ENCODE measurements at regions not wholly inside any gene's neighbourhood (a gene's known extent, or its start where the extent isn't known, plus 50 kb on each side); places are given as distances from the start of the nearest gene placed in this dataset.

DNA sequence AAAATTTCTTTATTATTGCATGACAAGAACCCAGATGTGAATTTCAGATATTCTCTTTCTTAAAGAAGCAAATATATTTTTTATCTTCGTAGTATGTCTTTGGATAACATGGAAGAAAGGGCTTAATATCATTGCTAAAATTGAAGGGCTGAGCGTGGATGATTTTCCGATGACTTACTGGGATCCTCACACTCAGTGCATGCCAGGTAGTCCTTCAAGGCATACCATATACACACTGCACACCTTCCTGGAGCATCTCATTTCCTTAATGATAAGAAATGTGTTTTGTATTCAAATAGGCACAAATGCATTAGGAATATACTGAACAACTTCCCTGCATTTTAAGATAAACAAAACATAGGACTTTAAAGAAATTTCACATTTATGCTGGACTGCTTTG, 193.9 kb upstream of the MAP3K7 start:
- Mint-ChIP-seq H3K9me3 (peaks cover 0 to 3% (median 0%) of the 10 kb centered on the region in 9 donors), H3K36me3 (no peaks in the 10 kb centered on the region), H3K4me1 (no peaks in the 10 kb centered on the region), H3K4me3 (no peak overlapping the region), H3K27ac (no peak overlapping the region), H3K27me3 (peaks cover 3 to 18% (median 13%) of the 10 kb centered on the region in 5 donors)
- DNase-seq (no peak), ATAC-seq (no peak)
- POLR2A ChIA-PET: no interaction called here

DNA sequence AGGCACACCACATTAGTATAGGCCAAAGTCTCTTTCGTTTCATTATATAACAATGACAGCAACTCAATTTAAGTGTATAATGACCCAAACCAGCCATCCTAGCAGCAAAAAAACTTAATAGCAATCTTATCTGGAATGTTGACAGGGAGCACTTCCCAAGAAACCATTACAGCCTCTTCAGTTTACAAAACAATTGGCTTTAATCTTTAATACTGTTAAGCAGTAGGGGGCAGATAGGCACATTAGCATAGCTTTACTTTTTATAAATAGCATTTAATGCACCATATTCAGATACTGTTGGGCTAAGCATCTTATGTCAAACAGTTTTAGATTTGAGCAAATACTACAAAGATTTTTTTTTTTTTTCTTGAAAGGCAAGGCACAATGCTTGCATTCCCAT, 193.3 kb upstream of the MAP3K7 start:
- H3K27ac Mint-ChIP-seq: no peak overlapping the region
- ATAC-seq (no peak), DNase-seq (no peak)
- no peak overlapping the region for H3K4me3 Mint-ChIP-seq
- H3K9me3 Mint-ChIP-seq: peaks cover 0 to 3% (median 0%) of the 10 kb centered on the region in 9 donors
- peaks cover 6 to 24% (median 9%) of the 10 kb centered on the region in 5 donors for H3K27me3 Mint-ChIP-seq
- POLR2A ChIA-PET: no interaction called here
- no peaks in the 10 kb centered on the region for H3K36me3 Mint-ChIP-seq
- H3K4me1 Mint-ChIP-seq: no peaks in the 10 kb centered on the region

DNA sequence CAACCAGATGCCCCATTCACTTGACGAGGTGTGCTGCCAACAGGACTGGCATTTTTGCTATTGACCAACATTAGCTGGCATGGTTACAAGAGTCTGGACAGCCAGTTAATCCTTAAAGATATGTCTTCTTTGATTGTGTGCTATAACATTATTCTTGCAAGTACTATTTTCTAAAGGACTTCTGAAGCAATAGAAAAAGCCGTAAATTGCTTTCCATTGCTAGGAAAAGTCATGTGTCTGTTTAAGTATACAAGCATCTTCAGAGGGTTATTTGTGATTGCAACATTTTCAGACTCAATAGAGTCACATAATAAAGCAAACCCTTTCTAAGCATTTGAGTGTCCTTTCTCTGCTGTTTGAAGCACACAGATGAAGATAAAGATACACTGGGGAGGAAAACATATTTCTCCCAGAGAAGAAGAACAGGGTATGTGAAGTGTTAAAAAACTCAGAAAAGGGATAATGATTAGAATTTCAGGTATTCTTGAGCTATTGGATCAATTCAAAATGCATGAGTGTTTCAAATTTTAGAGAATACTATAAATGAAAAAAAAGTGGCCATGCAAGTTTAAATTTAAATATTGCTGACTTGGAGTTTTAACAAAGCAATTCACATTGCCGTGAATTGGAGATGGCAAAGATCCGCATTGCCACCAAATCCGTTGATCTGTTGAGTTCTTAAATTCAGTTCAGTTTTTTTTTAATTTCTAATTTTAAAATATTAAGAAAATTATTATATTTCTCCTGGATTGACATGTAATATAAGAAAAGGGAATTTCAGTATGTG, 191.7 kb upstream of the MAP3K7 start:
- Mint-ChIP-seq H3K27me3 (peaks cover 4 to 27% (median 7%) of the 10 kb centered on the region in 5 donors), H3K9me3 (peaks cover 0 to 3% (median 0%) of the 10 kb centered on the region in 9 donors), H3K36me3 (no peaks in the 10 kb centered on the region), H3K4me3 (no peak overlapping the region), H3K4me1 (no peaks in the 10 kb centered on the region), H3K27ac (no peak overlapping the region)
- no peak for DNase-seq
- no peak for ATAC-seq
- POLR2A ChIA-PET: no interaction called here

- Mint-ChIP-seq H3K4me1 (no peaks in the 10 kb centered on the region), H3K27ac (no peak overlapping the region), H3K9me3 (peaks cover 0 to 2% (median 0%) of the 10 kb centered on the region in 9 donors), H3K4me3 (no peak overlapping the region), H3K36me3 (no peaks in the 10 kb centered on the region), H3K27me3 (peaks cover 2 to 19% (median 4%) of the 10 kb centered on the region in 5 donors)
- DNase-seq (no peak), ATAC-seq (no peak)
- POLR2A ChIA-PET: no interaction called here
Measured at GRCh38 chr6:90770778-90771177, 183.9 kb upstream of the MAP3K7 start.

DNA sequence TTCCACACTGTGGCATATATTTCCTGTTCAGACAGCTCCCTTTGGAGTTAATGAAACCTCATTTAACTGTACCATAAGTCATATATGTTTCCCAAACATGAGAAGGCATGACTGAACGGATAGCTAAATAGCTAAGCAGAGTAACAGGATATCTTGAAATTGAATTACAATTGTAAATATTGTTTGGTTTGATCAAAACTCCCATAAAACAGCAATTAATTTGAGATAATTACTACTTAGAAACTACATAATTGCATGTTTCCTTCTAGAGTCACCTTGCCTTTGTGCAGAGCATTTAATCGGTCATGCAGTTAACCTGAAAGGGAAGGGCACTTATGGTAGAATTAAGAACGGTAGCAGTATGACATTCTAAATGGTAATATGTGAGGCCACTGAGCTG, 179.0 kb upstream of the MAP3K7 start:
- Mint-ChIP-seq H3K27ac (no peak overlapping the region), H3K4me3 (no peak overlapping the region), H3K36me3 (no peaks in the 10 kb centered on the region), H3K27me3 (peaks cover 1 to 10% (median 6%) of the 10 kb centered on the region in 5 donors), H3K9me3 (peaks cover 0 to 2% (median 0%) of the 10 kb centered on the region in 9 donors), H3K4me1 (no peaks in the 10 kb centered on the region)
- POLR2A ChIA-PET: no interaction called here
- DNase-seq (no peak), ATAC-seq (no peak)

DNA sequence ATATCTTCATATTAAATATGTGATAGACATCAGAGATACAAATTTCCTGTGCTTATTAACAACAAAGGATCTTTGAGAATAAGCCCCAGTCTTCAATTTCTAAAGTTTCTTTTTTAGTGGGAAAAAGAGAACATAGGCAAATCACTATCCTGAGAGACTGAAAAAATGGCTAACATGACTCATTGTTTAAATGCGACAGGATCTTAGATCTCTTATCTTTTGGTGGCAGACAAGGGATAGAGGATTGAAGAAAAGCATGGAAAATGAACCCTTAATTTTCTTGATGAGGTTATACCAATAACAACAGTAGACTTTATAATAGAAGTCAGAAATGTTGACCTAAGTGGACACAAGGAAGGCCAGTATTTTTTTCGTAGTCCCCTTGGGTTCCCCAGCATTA, 178.6 kb upstream of the MAP3K7 start:
- Mint-ChIP-seq H3K4me3 (no peak overlapping the region), H3K27me3 (peaks cover under 1 to 12% (median 6%) of the 10 kb centered on the region in 5 donors), H3K9me3 (peaks cover 0 to 2% (median 0%) of the 10 kb centered on the region in 9 donors), H3K27ac (no peak overlapping the region), H3K4me1 (no peaks in the 10 kb centered on the region), H3K36me3 (no peaks in the 10 kb centered on the region)
- POLR2A ChIA-PET: no interaction called here
- ATAC-seq (no peak), DNase-seq (no peak)

GRCh38 chr6:90764001-90764400, 177.1 kb upstream of the MAP3K7 start:
- no peaks in the 10 kb centered on the region for H3K36me3 Mint-ChIP-seq
- H3K27ac Mint-ChIP-seq: no peak overlapping the region
- ATAC-seq: no peak
- DNase-seq: no peak
- no peak overlapping the region for H3K4me3 Mint-ChIP-seq
- POLR2A ChIA-PET: no interaction called here
- no peaks in the 10 kb centered on the region for H3K4me1 Mint-ChIP-seq
- peaks cover 0 to 2% (median 0%) of the 10 kb centered on the region in 9 donors for H3K9me3 Mint-ChIP-seq
- H3K27me3 Mint-ChIP-seq: peaks cover 0 to 12% (median 10%) of the 10 kb centered on the region in 5 donors

DNA sequence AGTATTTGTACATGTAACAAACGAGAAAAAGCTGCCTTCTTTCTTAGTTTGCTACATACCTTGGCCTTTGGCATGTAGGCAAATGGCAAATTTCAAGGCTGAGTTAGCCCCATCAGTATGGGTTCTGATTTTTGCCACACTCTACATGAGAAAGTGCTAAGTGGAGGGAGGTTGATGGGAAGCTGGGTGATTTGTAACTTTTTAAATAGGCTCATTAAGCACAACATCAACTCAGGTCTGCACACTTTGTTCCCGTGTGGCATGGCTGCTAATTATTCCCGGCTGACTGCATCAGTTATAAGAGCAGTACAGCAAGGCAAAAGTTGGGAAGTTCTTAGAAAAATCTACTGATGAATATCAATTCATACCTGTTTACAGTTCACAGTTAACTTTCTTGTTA, 172.8 kb upstream of the MAP3K7 start:
- Mint-ChIP-seq H3K27ac (no peak overlapping the region), H3K36me3 (no peaks in the 10 kb centered on the region), H3K9me3 (no peaks in the 10 kb centered on the region), H3K4me3 (no peak overlapping the region), H3K27me3 (peaks cover 1 to 18% (median 11%) of the 10 kb centered on the region in 5 donors), H3K4me1 (no peaks in the 10 kb centered on the region)
- POLR2A ChIA-PET: no interaction called here
- DNase-seq (no peak), ATAC-seq (no peak)

DNA sequence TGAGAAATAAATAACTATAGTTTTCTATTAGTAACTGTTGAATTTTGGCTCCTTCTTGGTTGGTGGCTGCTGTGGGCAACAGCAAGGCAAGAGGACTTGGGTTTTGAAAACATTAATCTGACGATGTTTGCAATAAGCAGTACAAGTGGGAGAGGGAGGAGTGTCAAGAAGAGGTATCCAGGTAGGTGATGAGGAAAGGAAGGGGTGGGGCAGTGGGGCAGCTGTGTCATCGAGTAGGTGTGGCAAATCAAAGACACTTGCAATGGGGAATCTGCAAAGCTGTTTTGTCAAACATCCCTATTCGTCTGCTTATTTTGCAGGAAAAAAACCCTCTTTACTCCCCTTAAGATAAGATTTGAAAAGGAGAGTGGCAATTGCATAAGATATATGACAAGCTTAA, 171.9 kb upstream of the MAP3K7 start:
- POLR2A ChIA-PET: no interaction called here
- ATAC-seq (no peak), DNase-seq (no peak)
- no peak overlapping the region for H3K4me3 Mint-ChIP-seq
- no peaks in the 10 kb centered on the region for H3K9me3 Mint-ChIP-seq
- H3K4me1 Mint-ChIP-seq: no peaks in the 10 kb centered on the region
- no peak overlapping the region for H3K27ac Mint-ChIP-seq
- H3K36me3 Mint-ChIP-seq: no peaks in the 10 kb centered on the region
- peaks cover 1 to 17% (median 9%) of the 10 kb centered on the region in 5 donors for H3K27me3 Mint-ChIP-seq

GRCh38 chr6:90753820-90754643, 167.2 kb upstream of the MAP3K7 start:
- POLR2A ChIA-PET: no interaction called here
- H3K27ac Mint-ChIP-seq: no peak overlapping the region
- H3K9me3 Mint-ChIP-seq: no peaks in the 10 kb centered on the region
- no peaks in the 10 kb centered on the region for H3K4me1 Mint-ChIP-seq
- H3K4me3 Mint-ChIP-seq: no peak overlapping the region
- H3K27me3 Mint-ChIP-seq: peaks cover 7 to 46% (median 11%) of the 10 kb centered on the region in 5 donors
- no peaks in the 10 kb centered on the region for H3K36me3 Mint-ChIP-seq
- ATAC-seq (no peak), DNase-seq (no peak)

DNA sequence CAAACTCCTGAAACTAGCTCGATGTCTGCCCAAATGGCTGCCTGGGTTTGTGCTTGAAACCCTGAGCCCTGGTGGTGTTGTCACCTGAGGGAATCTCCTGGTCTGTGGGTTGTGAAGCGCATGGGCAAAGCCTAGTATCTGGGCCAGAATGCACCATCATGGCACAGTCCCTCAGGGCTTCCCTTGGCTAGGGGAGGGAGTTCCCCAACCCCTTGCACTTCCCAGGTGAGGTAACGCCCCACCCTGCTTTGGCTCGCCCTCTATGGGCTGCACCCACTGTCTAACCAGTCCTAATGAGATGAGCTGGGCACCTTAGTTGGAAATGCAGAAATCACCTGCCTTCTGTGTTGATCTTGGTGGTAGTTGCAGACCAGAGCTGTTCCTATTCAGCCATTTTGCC, 152.9 kb upstream of the MAP3K7 start:
- peaks cover 0 to 41% (median 7%) of the 10 kb centered on the region in 9 donors for H3K9me3 Mint-ChIP-seq
- no peaks in the 10 kb centered on the region for H3K4me1 Mint-ChIP-seq
- peaks cover 0 to 25% (median 19%) of the 10 kb centered on the region in 5 donors for H3K27me3 Mint-ChIP-seq
- no peak overlapping the region for H3K27ac Mint-ChIP-seq
- DNase-seq: no peak
- H3K4me3 Mint-ChIP-seq: no peak overlapping the region
- POLR2A ChIA-PET: no interaction called here
- no peak for ATAC-seq
- peaks cover 0 to 4% (median 0%) of the 10 kb centered on the region in 3 donors for H3K36me3 Mint-ChIP-seq

GRCh38 chr6:90739339-90739738, 152.5 kb upstream of the MAP3K7 start:
- Mint-ChIP-seq H3K4me3 (no peak overlapping the region), H3K36me3 (peaks cover 0 to 4% (median 0%) of the 10 kb centered on the region in 3 donors), H3K4me1 (no peaks in the 10 kb centered on the region), H3K27me3 (peaks cover 1 to 29% (median 19%) of the 10 kb centered on the region in 5 donors), H3K27ac (no peak overlapping the region), H3K9me3 (peaks cover 0 to 46% (median 11%) of the 10 kb centered on the region in 9 donors)
- POLR2A ChIA-PET: no interaction called here
- no peak for ATAC-seq
- no peak for DNase-seq

DNA sequence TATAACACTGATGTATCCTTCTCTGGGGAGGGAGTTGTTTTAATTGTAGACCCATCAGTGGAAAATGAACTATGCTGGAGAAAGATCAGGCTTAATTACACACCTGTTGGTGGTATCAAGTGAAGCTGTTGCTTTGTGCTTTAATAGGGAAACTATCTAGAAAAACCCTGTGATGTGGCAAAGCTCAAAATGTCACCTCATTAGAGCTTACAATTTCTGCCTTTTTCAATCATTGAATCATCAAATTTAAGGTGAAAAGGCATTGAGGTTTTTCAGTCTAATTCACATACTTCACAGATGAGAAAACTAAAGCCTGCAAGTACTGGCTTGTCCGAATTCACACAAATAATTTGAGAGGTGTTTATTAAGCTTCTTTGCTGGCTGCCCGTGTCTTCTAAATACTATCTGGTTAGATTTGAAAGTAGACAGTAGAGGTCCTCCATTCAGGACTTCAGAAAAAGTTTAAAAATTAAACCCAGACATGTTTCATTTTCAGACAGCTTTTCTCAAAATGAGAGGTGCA, 143.3 kb upstream of the MAP3K7 start:
- DNase-seq: no peak
- no peak overlapping the region for H3K4me3 Mint-ChIP-seq
- H3K36me3 Mint-ChIP-seq: no peaks in the 10 kb centered on the region
- peaks cover 3 to 30% (median 6%) of the 10 kb centered on the region in 5 donors for H3K27me3 Mint-ChIP-seq
- ATAC-seq: no peak
- no peaks in the 10 kb centered on the region for H3K4me1 Mint-ChIP-seq
- peaks cover 0 to 13% (median 9%) of the 10 kb centered on the region in 9 donors for H3K9me3 Mint-ChIP-seq
- no peak overlapping the region for H3K27ac Mint-ChIP-seq
- POLR2A ChIA-PET: no interaction called here

Data from naive thymus-derived CD8-positive, alpha-beta T cell (primary cell).